ENCODE measurements at regions not wholly inside any gene's neighbourhood (a gene's known extent, or its start where the extent isn't known, plus 50 kb on each side); places are given as distances from the start of the nearest gene placed in this dataset.

- Mint-ChIP-seq H3K4me1 (ENCODE audit: low read depth) (peaks cover 11% of the 10 kb centered on the region), H3K4me3 (no peak overlapping the region), H3K27me3 (no peaks in the 10 kb centered on the region), H3K9me3 (peaks cover 6% of the 10 kb centered on the region), H3K27ac (no peak overlapping the region), H3K36me3 (ENCODE audit: low read depth) (no peaks in the 10 kb centered on the region)
- intact Hi-C loops (cut with micrococcal nuclease): no loop called here
These were observed 277.1 kb downstream of the KLF5 start for GRCh38 chr13:73335944-73336343.

GRCh38 chr13:73335210-73335609 is 276.4 kb downstream of the KLF5 start:
- H3K4me1 Mint-ChIP-seq (ENCODE audit: low read depth): peaks cover 11% of the 10 kb centered on the region
- no peak overlapping the region for H3K27ac Mint-ChIP-seq
- H3K9me3 Mint-ChIP-seq: peaks cover 13% of the 10 kb centered on the region
- H3K4me3 Mint-ChIP-seq: no peak overlapping the region
- H3K36me3 Mint-ChIP-seq (ENCODE audit: low read depth): no peaks in the 10 kb centered on the region
- intact Hi-C loops (cut with micrococcal nuclease): no loop called here
- no peaks in the 10 kb centered on the region for H3K27me3 Mint-ChIP-seq

GRCh38 chr13:73334445-73334844 is 275.6 kb downstream of the KLF5 start:
- Mint-ChIP-seq H3K27me3 (no peaks in the 10 kb centered on the region), H3K9me3 (peaks cover 14% of the 10 kb centered on the region), H3K4me3 (no peak overlapping the region), H3K36me3 (ENCODE audit: low read depth) (no peaks in the 10 kb centered on the region), H3K4me1 (ENCODE audit: low read depth) (peaks cover 11% of the 10 kb centered on the region), H3K27ac (no peak overlapping the region)
- intact Hi-C loops (cut with micrococcal nuclease): no loop called here

- Mint-ChIP-seq H3K36me3 (ENCODE audit: low read depth) (no peaks in the 10 kb centered on the region), H3K27ac (no peak overlapping the region), H3K27me3 (no peaks in the 10 kb centered on the region), H3K4me3 (no peak overlapping the region), H3K9me3 (peaks cover 14% of the 10 kb centered on the region), H3K4me1 (ENCODE audit: low read depth) (peaks cover 11% of the 10 kb centered on the region)
- intact Hi-C loops (cut with micrococcal nuclease): no loop called here
These were observed 272.8 kb downstream of the KLF5 start for GRCh38 chr13:73331556-73331955.

- Mint-ChIP-seq H3K4me1 (ENCODE audit: low read depth) (no peaks in the 10 kb centered on the region), H3K4me3 (no peak overlapping the region), H3K36me3 (ENCODE audit: low read depth) (no peaks in the 10 kb centered on the region), H3K27ac (no peak overlapping the region), H3K27me3 (no peaks in the 10 kb centered on the region), H3K9me3 (peaks cover 14% of the 10 kb centered on the region)
- intact Hi-C loops (cut with micrococcal nuclease): no loop called here
These were observed 270.6 kb downstream of the KLF5 start for GRCh38 chr13:73329355-73329754.

GRCh38 chr13:73327579-73327978 is 268.8 kb downstream of the KLF5 start:
- H3K9me3 Mint-ChIP-seq: peaks cover 14% of the 10 kb centered on the region
- no peaks in the 10 kb centered on the region for H3K36me3 Mint-ChIP-seq (ENCODE audit: low read depth)
- no peak overlapping the region for H3K27ac Mint-ChIP-seq
- intact Hi-C loops (cut with micrococcal nuclease): no loop called here
- H3K4me1 Mint-ChIP-seq (ENCODE audit: low read depth): no peaks in the 10 kb centered on the region
- no peak overlapping the region for H3K4me3 Mint-ChIP-seq
- no peaks in the 10 kb centered on the region for H3K27me3 Mint-ChIP-seq

GRCh38 chr13:73325723-73326558 is 267.1 kb downstream of the KLF5 start:
- Mint-ChIP-seq H3K27me3 (no peaks in the 10 kb centered on the region), H3K4me1 (ENCODE audit: low read depth) (no peaks in the 10 kb centered on the region), H3K4me3 (no peak overlapping the region), H3K9me3 (peaks cover 8% of the 10 kb centered on the region), H3K27ac (no peak overlapping the region), H3K36me3 (ENCODE audit: low read depth) (no peaks in the 10 kb centered on the region)
- intact Hi-C loops (cut with micrococcal nuclease): no loop called here

- Mint-ChIP-seq H3K4me1 (ENCODE audit: low read depth) (no peaks in the 10 kb centered on the region), H3K36me3 (ENCODE audit: low read depth) (no peaks in the 10 kb centered on the region), H3K27me3 (no peaks in the 10 kb centered on the region), H3K4me3 (no peak overlapping the region), H3K27ac (no peak overlapping the region), H3K9me3 (no peaks in the 10 kb centered on the region)
- intact Hi-C loops (cut with micrococcal nuclease): no loop called here
These were observed 266.3 kb downstream of the KLF5 start for GRCh38 chr13:73324842-73325722.

- intact Hi-C loops (cut with micrococcal nuclease): no loop called here
- no peaks in the 10 kb centered on the region for H3K4me1 Mint-ChIP-seq (ENCODE audit: low read depth)
- no peaks in the 10 kb centered on the region for H3K9me3 Mint-ChIP-seq
- no peaks in the 10 kb centered on the region for H3K27me3 Mint-ChIP-seq
- H3K4me3 Mint-ChIP-seq: no peak overlapping the region
- H3K36me3 Mint-ChIP-seq (ENCODE audit: low read depth): no peaks in the 10 kb centered on the region
- no peak overlapping the region for H3K27ac Mint-ChIP-seq
These were observed 264.8 kb downstream of the KLF5 start for GRCh38 chr13:73323615-73324014.

GRCh38 chr13:73321043-73321442 is 262.2 kb downstream of the KLF5 start:
- Mint-ChIP-seq H3K4me3 (no peak overlapping the region), H3K27ac (no peak overlapping the region), H3K36me3 (ENCODE audit: low read depth) (no peaks in the 10 kb centered on the region), H3K9me3 (peaks cover 7% of the 10 kb centered on the region), H3K4me1 (ENCODE audit: low read depth) (no peaks in the 10 kb centered on the region), H3K27me3 (no peaks in the 10 kb centered on the region)
- intact Hi-C loops (cut with micrococcal nuclease): no loop called here

- H3K9me3 Mint-ChIP-seq: peaks cover 43% of the 10 kb centered on the region
- H3K4me1 Mint-ChIP-seq (ENCODE audit: low read depth): no peaks in the 10 kb centered on the region
- H3K4me3 Mint-ChIP-seq: no peak overlapping the region
- no peak overlapping the region for H3K27ac Mint-ChIP-seq
- H3K27me3 Mint-ChIP-seq: no peaks in the 10 kb centered on the region
- intact Hi-C loops (cut with micrococcal nuclease): no loop called here
- H3K36me3 Mint-ChIP-seq (ENCODE audit: low read depth): no peaks in the 10 kb centered on the region
These were observed 258.3 kb downstream of the KLF5 start for GRCh38 chr13:73317140-73317539.

- Mint-ChIP-seq H3K9me3 (peaks cover 41% of the 10 kb centered on the region), H3K4me3 (no peak overlapping the region), H3K4me1 (ENCODE audit: low read depth) (no peaks in the 10 kb centered on the region), H3K27ac (no peak overlapping the region), H3K36me3 (ENCODE audit: low read depth) (no peaks in the 10 kb centered on the region), H3K27me3 (no peaks in the 10 kb centered on the region)
- intact Hi-C loops (cut with micrococcal nuclease): no loop called here
These were observed 251.6 kb downstream of the KLF5 start for GRCh38 chr13:73310366-73310765.

GRCh38 chr13:73307481-73307880 is 248.7 kb downstream of the KLF5 start:
- Mint-ChIP-seq H3K4me1 (ENCODE audit: low read depth) (no peaks in the 10 kb centered on the region), H3K27me3 (no peaks in the 10 kb centered on the region), H3K27ac (no peak overlapping the region), H3K4me3 (no peak overlapping the region), H3K36me3 (ENCODE audit: low read depth) (no peaks in the 10 kb centered on the region), H3K9me3 (peaks cover 12% of the 10 kb centered on the region)
- intact Hi-C loops (cut with micrococcal nuclease): no loop called here

- Mint-ChIP-seq H3K36me3 (ENCODE audit: low read depth) (no peaks in the 10 kb centered on the region), H3K4me1 (ENCODE audit: low read depth) (no peaks in the 10 kb centered on the region), H3K27me3 (no peaks in the 10 kb centered on the region), H3K4me3 (no peak overlapping the region), H3K27ac (no peak overlapping the region), H3K9me3 (peaks cover 9% of the 10 kb centered on the region)
- intact Hi-C loops (cut with micrococcal nuclease): no loop called here
These were observed 247.9 kb downstream of the KLF5 start for GRCh38 chr13:73306688-73307087.

Measured in dendritic cell treated with granulocyte-macrophage colony-stimulating factor and Interleukin-4, amounts not matched to agents 40 ng/mL and 50 ng/mL, for 4 days (primary cell).